NCI-H2029 (cell line): ENCODE measurements at regions not wholly inside any gene's neighbourhood (a gene's known extent, or its start where the extent isn't known, plus 50 kb on each side); places are given as distances from the start of the nearest gene placed in this dataset.
A peak's percentile ranks its signal among the peaks of the same experiment; 100 is the strongest.

Source experiments
- DNase-seq: peaks from one replicate; lab custom pipeline; 2025; lab: John Stamatoyannopoulos, UW

GRCh38 chr9:82552784-82553183 is 510.2 kb downstream of the RASEF start:
- no peak for DNase-seq

- no peak for DNase-seq
Observed at GRCh38 chr9:82553654-82554366, 509.1 kb downstream of the RASEF start.

- no peak for DNase-seq
Observed at GRCh38 chr9:82554381-82554780, 508.6 kb downstream of the RASEF start.

GRCh38 chr9:82555031-82555430 is 507.9 kb downstream of the RASEF start:
- no peak for DNase-seq

GRCh38 chr9:82555431-82556051 is 507.4 kb downstream of the RASEF start:
- DNase-seq: no peak

- DNase-seq: no peak
Observed at GRCh38 chr9:82558346-82558745, 504.6 kb downstream of the RASEF start.

- no peak for DNase-seq
Observed at GRCh38 chr9:82558855-82559630, 503.9 kb downstream of the RASEF start.

- no peak for DNase-seq
Observed at GRCh38 chr9:82560036-82560435, 502.9 kb downstream of the RASEF start.

GRCh38 chr9:82560457-82560904 is 502.5 kb downstream of the RASEF start:
- DNase-seq: peak; percentile 90

GRCh38 chr9:82563094-82563493 is 499.8 kb downstream of the RASEF start:
- DNase-seq: no peak

- no peak for DNase-seq
Observed at GRCh38 chr9:82563841-82564240, 499.1 kb downstream of the RASEF start.

- no peak for DNase-seq
Observed at GRCh38 chr9:82565188-82565969, 497.6 kb downstream of the RASEF start.

- no peak for DNase-seq
Observed at GRCh38 chr9:82567953-82568352, 495.0 kb downstream of the RASEF start.

GRCh38 chr9:82570226-82570625 is 492.7 kb downstream of the RASEF start:
- DNase-seq: no peak

GRCh38 chr9:82571540-82571939 is 491.4 kb downstream of the RASEF start:
- DNase-seq: no peak

GRCh38 chr9:82572146-82572545 is 490.8 kb downstream of the RASEF start:
- no peak for DNase-seq

- no peak for DNase-seq
Observed at GRCh38 chr9:82574911-82575310, 488.0 kb downstream of the RASEF start.

GRCh38 chr9:82580921-82581320 is 482.0 kb downstream of the RASEF start:
- no peak for DNase-seq

GRCh38 chr9:82581516-82581915 is 481.4 kb downstream of the RASEF start:
- no peak for DNase-seq

GRCh38 chr9:82581935-82582334 is 481.0 kb downstream of the RASEF start:
- no peak for DNase-seq

GRCh38 chr9:82582693-82583092 is 480.2 kb downstream of the RASEF start:
- DNase-seq: no peak

- DNase-seq: no peak
Observed at GRCh38 chr9:82583524-82583923, 479.4 kb downstream of the RASEF start.
